ENCODE measurements at regions not wholly inside any gene's neighbourhood (a gene's known extent, or its start where the extent isn't known, plus 50 kb on each side); places are given as distances from the start of the nearest gene placed in this dataset.

GRCh38 chr6:67886840-67887292 lies 748.2 kb upstream of the ADGRB3 start:
- ChIA-PET POLR2A (no interaction called here), SMC1A (ENCODE audit: uncharacterized antibody, unreplicated experiment) (no interaction called here), RAD21 (ENCODE audit: unreplicated experiment) (no interaction called here), CTCF (no interaction called here)
- Histone ChIP-seq H3K4me1 (ENCODE audit: control insufficient read depth, insufficient read depth, low read length) (no peaks in the 10 kb centered on the region), H3K79me2 (ENCODE audit: control insufficient read depth, insufficient read depth, low read length) (no peaks in the 10 kb centered on the region), H3K4me3 (no peak overlapping the region), H3K27ac (ENCODE audit: control insufficient read depth, insufficient read depth) (no peak overlapping the region), H2AFZ (ENCODE audit: control insufficient read depth, low read depth, low read length) (no peak overlapping the region), H3K4me2 (ENCODE audit: control insufficient read depth, insufficient read depth) (no peak overlapping the region), H3K27me3 (replicated peaks in 1 of 2; ENCODE audit: control insufficient read depth in 2 of 2, insufficient read depth in 2 of 2, low read length in 1 of 2) (no peaks in the 10 kb centered on the region), H3K36me3 (ENCODE audit: control insufficient read depth in 2 of 2, insufficient read depth in 2 of 2, low read length in 1 of 2) (no peaks in the 10 kb centered on the region), H3K9me3 (replicated peaks; ENCODE audit: control insufficient read depth, insufficient read depth, low read length) (no peaks in the 10 kb centered on the region), H3K9ac (ENCODE audit: control insufficient read depth, insufficient read depth, low read length) (no peak overlapping the region), H4K20me1 (ENCODE audit: control insufficient read depth, insufficient read depth) (no peaks in the 10 kb centered on the region)
- no peak for ATAC-seq
- intact Hi-C loops (cut with micrococcal nuclease; ENCODE audit: unreplicated experiment): no loop called here
- 75% methylated on average over 23 of the region's 23 CpGs for WGBS (ENCODE audit: insufficient coverage, insufficient replicate concordance, low lambda C conversion rate, missing lambda C conversion rate)
- TF ChIP-seq FOS (IDR thresholded peaks at IDR 0.05; ENCODE audit: borderline replicate concordance, extremely low read depth, insufficient read length) (no peak), EGR1 (IDR thresholded peaks at IDR 0.05; ENCODE audit: borderline replicate concordance in 1 of 2, low read depth in 2 of 2, low read length in 2 of 2) (no peak), RAD51 (IDR thresholded peaks at IDR 0.05) (no peak), MAX (IDR thresholded peaks at IDR 0.05; ENCODE audit: low read depth, low read length) (no peak), ZBED1 (IDR thresholded peaks at IDR 0.05; ENCODE audit: borderline replicate concordance) (no peak), ZZZ3 (IDR thresholded peaks at IDR 0.05; ENCODE audit: control insufficient read depth, insufficient read length, low read depth) (no peak), HDGF (IDR thresholded peaks at IDR 0.05) (no peak), SUZ12 (IDR thresholded peaks at IDR 0.05; ENCODE audit: unreplicated experiment) (no peak), IKZF1 (conservative IDR thresholded peaks at IDR 0.05) (no peak)
- TF ChIP-seq, protein P1, sequence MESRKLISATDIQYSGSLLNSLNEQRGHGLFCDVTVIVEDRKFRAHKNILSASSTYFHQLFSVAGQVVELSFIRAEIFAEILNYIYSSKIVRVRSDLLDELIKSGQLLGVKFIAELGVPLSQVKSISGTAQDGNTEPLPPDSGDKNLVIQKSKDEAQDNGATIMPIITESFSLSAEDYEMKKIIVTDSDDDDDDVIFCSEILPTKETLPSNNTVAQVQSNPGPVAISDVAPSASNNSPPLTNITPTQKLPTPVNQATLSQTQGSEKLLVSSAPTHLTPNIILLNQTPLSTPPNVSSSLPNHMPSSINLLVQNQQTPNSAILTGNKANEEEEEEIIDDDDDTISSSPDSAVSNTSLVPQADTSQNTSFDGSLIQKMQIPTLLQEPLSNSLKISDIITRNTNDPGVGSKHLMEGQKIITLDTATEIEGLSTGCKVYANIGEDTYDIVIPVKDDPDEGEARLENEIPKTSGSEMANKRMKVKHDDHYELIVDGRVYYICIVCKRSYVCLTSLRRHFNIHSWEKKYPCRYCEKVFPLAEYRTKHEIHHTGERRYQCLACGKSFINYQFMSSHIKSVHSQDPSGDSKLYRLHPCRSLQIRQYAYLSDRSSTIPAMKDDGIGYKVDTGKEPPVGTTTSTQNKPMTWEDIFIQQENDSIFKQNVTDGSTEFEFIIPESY (IDR thresholded peaks at IDR 0.05): no peak
- TF ChIP-seq, protein P2, sequence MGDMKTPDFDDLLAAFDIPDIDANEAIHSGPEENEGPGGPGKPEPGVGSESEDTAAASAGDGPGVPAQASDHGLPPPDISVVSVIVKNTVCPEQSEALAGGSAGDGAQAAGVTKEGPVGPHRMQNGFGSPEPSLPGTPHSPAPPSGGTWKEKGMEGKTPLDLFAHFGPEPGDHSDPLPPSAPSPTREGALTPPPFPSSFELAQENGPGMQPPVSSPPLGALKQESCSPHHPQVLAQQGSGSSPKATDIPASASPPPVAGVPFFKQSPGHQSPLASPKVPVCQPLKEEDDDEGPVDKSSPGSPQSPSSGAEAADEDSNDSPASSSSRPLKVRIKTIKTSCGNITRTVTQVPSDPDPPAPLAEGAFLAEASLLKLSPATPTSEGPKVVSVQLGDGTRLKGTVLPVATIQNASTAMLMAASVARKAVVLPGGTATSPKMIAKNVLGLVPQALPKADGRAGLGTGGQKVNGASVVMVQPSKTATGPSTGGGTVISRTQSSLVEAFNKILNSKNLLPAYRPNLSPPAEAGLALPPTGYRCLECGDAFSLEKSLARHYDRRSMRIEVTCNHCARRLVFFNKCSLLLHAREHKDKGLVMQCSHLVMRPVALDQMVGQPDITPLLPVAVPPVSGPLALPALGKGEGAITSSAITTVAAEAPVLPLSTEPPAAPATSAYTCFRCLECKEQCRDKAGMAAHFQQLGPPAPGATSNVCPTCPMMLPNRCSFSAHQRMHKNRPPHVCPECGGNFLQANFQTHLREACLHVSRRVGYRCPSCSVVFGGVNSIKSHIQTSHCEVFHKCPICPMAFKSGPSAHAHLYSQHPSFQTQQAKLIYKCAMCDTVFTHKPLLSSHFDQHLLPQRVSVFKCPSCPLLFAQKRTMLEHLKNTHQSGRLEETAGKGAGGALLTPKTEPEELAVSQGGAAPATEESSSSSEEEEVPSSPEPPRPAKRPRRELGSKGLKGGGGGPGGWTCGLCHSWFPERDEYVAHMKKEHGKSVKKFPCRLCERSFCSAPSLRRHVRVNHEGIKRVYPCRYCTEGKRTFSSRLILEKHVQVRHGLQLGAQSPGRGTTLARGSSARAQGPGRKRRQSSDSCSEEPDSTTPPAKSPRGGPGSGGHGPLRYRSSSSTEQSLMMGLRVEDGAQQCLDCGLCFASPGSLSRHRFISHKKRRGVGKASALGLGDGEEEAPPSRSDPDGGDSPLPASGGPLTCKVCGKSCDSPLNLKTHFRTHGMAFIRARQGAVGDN (IDR thresholded peaks at IDR 0.05): no peak
- BruUV-seq (replicated peaks): no TSS peak
- in situ Hi-C loops (cut with MboI): no loop called here
- no peak for DNase-seq (ENCODE audit: low read depth, low spot score)
- FAIRE-seq: no peak
